Activated CD4-positive, alpha-beta T cell treated with anti-CD3 and anti-CD28 coated beads for 36 hours (primary cell): ENCODE measurements at regions not wholly inside any gene's neighbourhood (a gene's known extent, or its start where the extent isn't known, plus 50 kb on each side); places are given as distances from the start of the nearest gene placed in this dataset.
A peak's percentile ranks its signal among the peaks of the same experiment; 100 is the strongest.

ENCODE experiments used
- ATAC-seq: fragments of 200-7000 bp; cut with Tn5 transposase; one replicate; pipeline ENCODE4 v1.10.0; 2021; ENCODE audit warnings: mild to moderate bottlenecking, moderate library complexity
- CTCF ChIA-PET: fragments of 350-600 bp; sonication (Branson Sonifier 250); formaldehyde crosslinking; loops from one replicate; lab custom pipeline; 2021; ENCODE audit warnings: antibody characterized with exemption; lab: Charles Lee
- POLR2A ChIA-PET: fragments of 350-600 bp; sonication (Branson Sonifier 250); formaldehyde crosslinking; loops from one replicate; lab custom pipeline; 2021; ENCODE audit warnings: antibody characterized with exemption, inconsistent platforms; lab: Charles Lee
- DNase-seq: peaks from one replicate; pipeline ENCODE4 v3.0.0-alpha.2; 2020
- H3K27ac Mint-ChIP-seq: one replicate; pipeline ENCODE4 v1.8.0; 2021; ENCODE audit warnings: mixed read lengths
- H3K27me3 Mint-ChIP-seq: one replicate; pipeline ENCODE4 v1.8.0; 2021; ENCODE audit warnings: mixed read lengths
- H3K36me3 Mint-ChIP-seq: one replicate; pipeline ENCODE4 v1.8.0; 2021; ENCODE audit warnings: low read depth, mixed read lengths
- H3K4me1 Mint-ChIP-seq: one replicate; pipeline ENCODE4 v1.8.0; 2021; ENCODE audit warnings: mixed read lengths
- H3K4me3 Mint-ChIP-seq: one replicate; pipeline ENCODE4 v1.8.0; 2021; ENCODE audit warnings: mild to moderate bottlenecking, moderate library complexity, mixed read lengths
- H3K9me3 Mint-ChIP-seq: one replicate; pipeline ENCODE4 v1.8.0; 2021; ENCODE audit warnings: low read depth, mixed read lengths
- intact Hi-C, 2 experiments: fragments of 100-400 bp; cut with DNase I in 1 of 2; cut with micrococcal nuclease in 1 of 2; formaldehyde crosslinking; loops; one replicate each; pipeline versions ENCODE4 v1.14.2 to v1.15.1; 2022 to 2024; cut with DNase I, micrococcal nuclease

GRCh38 chr6:14925699-14926026 is 320.2 kb upstream of the JARID2 start:
- intact Hi-C loops: no loop called here
- ChIA-PET CTCF (no interaction called here), POLR2A (no interaction called here)
- H3K27ac Mint-ChIP-seq: no peak overlapping the region
- ATAC-seq (no peak), DNase-seq (no peak)
- H3K27me3 Mint-ChIP-seq: no peaks in the 10 kb centered on the region
- H3K4me3 Mint-ChIP-seq: no peak overlapping the region
- no peaks in the 10 kb centered on the region for H3K36me3 Mint-ChIP-seq
- H3K9me3 Mint-ChIP-seq: no peaks in the 10 kb centered on the region
- H3K4me1 Mint-ChIP-seq: peaks cover 3% of the 10 kb centered on the region

- ChIA-PET POLR2A (no interaction called here), CTCF (interaction anchor here (0.6 kb wide), 1 partner anchor 37 kb away, joined by 4 read pairs; no protein-coding TSS in a partner anchor)
- Mint-ChIP-seq H3K27me3 (no peaks in the 10 kb centered on the region), H3K36me3 (no peaks in the 10 kb centered on the region), H3K27ac (no peak overlapping the region), H3K9me3 (no peaks in the 10 kb centered on the region), H3K4me1 (peaks cover 4% of the 10 kb centered on the region), H3K4me3 (no peak overlapping the region)
- ATAC-seq: no peak
- DNase-seq: no peak
- intact Hi-C loops: no loop called here
These were observed 318.5 kb upstream of the JARID2 start for GRCh38 chr6:14927398-14927797.

GRCh38 chr6:14929291-14929690 is 316.6 kb upstream of the JARID2 start:
- Mint-ChIP-seq H3K27me3 (no peaks in the 10 kb centered on the region), H3K36me3 (no peaks in the 10 kb centered on the region), H3K27ac (no peak overlapping the region), H3K4me3 (no peak overlapping the region), H3K4me1 (peaks cover 5% of the 10 kb centered on the region), H3K9me3 (no peaks in the 10 kb centered on the region)
- ChIA-PET POLR2A (no interaction called here), CTCF (no interaction called here)
- intact Hi-C loops: no loop called here
- ATAC-seq (no peak), DNase-seq (no peak)

GRCh38 chr6:14930366-14930989 is 315.4 kb upstream of the JARID2 start:
- CTCF ChIA-PET: no interaction called here
- no peaks in the 10 kb centered on the region for H3K27me3 Mint-ChIP-seq
- POLR2A ChIA-PET: no interaction called here
- H3K27ac Mint-ChIP-seq: peak overlapping the region; percentile 0
- H3K4me3 Mint-ChIP-seq: no peak overlapping the region
- ATAC-seq (peak; percentile 39), DNase-seq (no peak)
- H3K36me3 Mint-ChIP-seq: no peaks in the 10 kb centered on the region
- no peaks in the 10 kb centered on the region for H3K9me3 Mint-ChIP-seq
- intact Hi-C loops: no loop called here
- peaks cover 5% of the 10 kb centered on the region for H3K4me1 Mint-ChIP-seq

- Mint-ChIP-seq H3K4me1 (peaks cover 5% of the 10 kb centered on the region), H3K9me3 (no peaks in the 10 kb centered on the region), H3K27me3 (no peaks in the 10 kb centered on the region), H3K27ac (no peak overlapping the region), H3K4me3 (no peak overlapping the region), H3K36me3 (no peaks in the 10 kb centered on the region)
- ChIA-PET CTCF (interaction anchor here (0.6 kb wide), 1 partner anchor 57 kb away, joined by 3 read pairs; no protein-coding TSS in a partner anchor), POLR2A (interaction anchor here (0.7 kb wide), 1 partner anchor 1508 kb away, joined by 7 read pairs; no protein-coding TSS in a partner anchor)
- DNase-seq: no peak
- no peak for ATAC-seq
- intact Hi-C loops: no loop called here
These were observed 313.2 kb upstream of the JARID2 start for GRCh38 chr6:14932485-14933182.

GRCh38 chr6:14933183-14933544 is 312.7 kb upstream of the JARID2 start:
- ChIA-PET POLR2A (interaction anchor here (0.7 kb wide), 1 partner anchor 1508 kb away, joined by 7 read pairs; no protein-coding TSS in a partner anchor), CTCF (no interaction called here)
- Mint-ChIP-seq H3K4me3 (no peak overlapping the region), H3K4me1 (peaks cover 5% of the 10 kb centered on the region), H3K36me3 (no peaks in the 10 kb centered on the region), H3K9me3 (no peaks in the 10 kb centered on the region), H3K27me3 (no peaks in the 10 kb centered on the region), H3K27ac (no peak overlapping the region)
- intact Hi-C loops: no loop called here
- DNase-seq (no peak), ATAC-seq (no peak)

GRCh38 chr6:14934013-14934412 is 311.9 kb upstream of the JARID2 start:
- CTCF ChIA-PET: no interaction called here
- DNase-seq (no peak), ATAC-seq (no peak)
- intact Hi-C loops: no loop called here
- no peaks in the 10 kb centered on the region for H3K36me3 Mint-ChIP-seq
- peaks cover 5% of the 10 kb centered on the region for H3K4me1 Mint-ChIP-seq
- H3K27ac Mint-ChIP-seq: no peak overlapping the region
- POLR2A ChIA-PET: interaction anchor here (0.7 kb wide), 1 partner anchor 29 kb away, joined by 3 read pairs; no protein-coding TSS in a partner anchor
- H3K4me3 Mint-ChIP-seq: no peak overlapping the region
- H3K27me3 Mint-ChIP-seq: no peaks in the 10 kb centered on the region
- H3K9me3 Mint-ChIP-seq: no peaks in the 10 kb centered on the region

GRCh38 chr6:14934844-14935243 is 311.0 kb upstream of the JARID2 start:
- Mint-ChIP-seq H3K9me3 (no peaks in the 10 kb centered on the region), H3K4me1 (peaks cover 5% of the 10 kb centered on the region), H3K36me3 (no peaks in the 10 kb centered on the region), H3K27me3 (no peaks in the 10 kb centered on the region), H3K27ac (no peak overlapping the region), H3K4me3 (no peak overlapping the region)
- intact Hi-C loops: no loop called here
- ChIA-PET CTCF (no interaction called here), POLR2A (no interaction called here)
- ATAC-seq (no peak), DNase-seq (no peak)

GRCh38 chr6:14936861-14937260 is 309.0 kb upstream of the JARID2 start:
- H3K4me3 Mint-ChIP-seq: no peak overlapping the region
- POLR2A ChIA-PET: no interaction called here
- CTCF ChIA-PET: interaction anchor here (0.5 to 0.7 kb wide), 2 partner anchors 141 to 484 kb away, joined by 3 read pairs; no protein-coding TSS in a partner anchor
- H3K4me1 Mint-ChIP-seq: peaks cover 2% of the 10 kb centered on the region
- no peaks in the 10 kb centered on the region for H3K27me3 Mint-ChIP-seq
- ATAC-seq (no peak), DNase-seq (no peak)
- no peaks in the 10 kb centered on the region for H3K36me3 Mint-ChIP-seq
- no peaks in the 10 kb centered on the region for H3K9me3 Mint-ChIP-seq
- intact Hi-C loops: no loop called here
- no peak overlapping the region for H3K27ac Mint-ChIP-seq

GRCh38 chr6:14943116-14943515 is 302.8 kb upstream of the JARID2 start:
- no peaks in the 10 kb centered on the region for H3K36me3 Mint-ChIP-seq
- intact Hi-C loops: no loop called here
- POLR2A ChIA-PET: no interaction called here
- no peaks in the 10 kb centered on the region for H3K9me3 Mint-ChIP-seq
- H3K27me3 Mint-ChIP-seq: no peaks in the 10 kb centered on the region
- no peak for DNase-seq
- H3K27ac Mint-ChIP-seq: peak overlapping the region; percentile 47
- peaks cover 5% of the 10 kb centered on the region for H3K4me1 Mint-ChIP-seq
- ATAC-seq: peak; percentile 53
- H3K4me3 Mint-ChIP-seq: no peak overlapping the region
- CTCF ChIA-PET: interaction anchor here (1.9 kb wide), 1 partner anchor 9 kb away, joined by 9 read pairs; no protein-coding TSS in a partner anchor

- no peaks in the 10 kb centered on the region for H3K27me3 Mint-ChIP-seq
- intact Hi-C loops: no loop called here
- CTCF ChIA-PET: no interaction called here
- H3K36me3 Mint-ChIP-seq: no peaks in the 10 kb centered on the region
- H3K9me3 Mint-ChIP-seq: no peaks in the 10 kb centered on the region
- no peak for DNase-seq
- no peak for ATAC-seq
- POLR2A ChIA-PET: no interaction called here
- no peak overlapping the region for H3K4me3 Mint-ChIP-seq
- no peak overlapping the region for H3K27ac Mint-ChIP-seq
- peaks cover 5% of the 10 kb centered on the region for H3K4me1 Mint-ChIP-seq
These were observed 301.3 kb upstream of the JARID2 start for GRCh38 chr6:14944593-14944992.
